Adipose tissue (tissue), 3 donors: ENCODE measurements at regions not wholly inside any gene's neighbourhood (a gene's known extent, or its start where the extent isn't known, plus 50 kb on each side); places are given as distances from the start of the nearest gene placed in this dataset.

Experiments used
- H3K27ac ChIP-seq: one replicate; pipeline ENCODE4 v1.5.1; 2013; ENCODE audit warnings: low read depth, low read length
- WGBS, 3 donors: extraction: QIAGEN DNeasy Blood & Tissue Kit; methylation state at CpG; one replicate each; pipeline ENCODE4 v1.1.7; 2013; 5-methylcytosine and 5-hydroxymethylcytosine counted together
- donor health status: healthy with polysubstance abuse.
- donor health status: Bipolar disorder and iron deficiency.
- donor health status: healthy.

- no peak overlapping the region for H3K27ac ChIP-seq
- 78 to 90% (median 85%) methylated on average over 1 of the region's 1 CpG for WGBS, 3 donors
Measured at GRCh38 chr4:31106419-31106818, 386.2 kb downstream of the PCDH7 start.

DNA sequence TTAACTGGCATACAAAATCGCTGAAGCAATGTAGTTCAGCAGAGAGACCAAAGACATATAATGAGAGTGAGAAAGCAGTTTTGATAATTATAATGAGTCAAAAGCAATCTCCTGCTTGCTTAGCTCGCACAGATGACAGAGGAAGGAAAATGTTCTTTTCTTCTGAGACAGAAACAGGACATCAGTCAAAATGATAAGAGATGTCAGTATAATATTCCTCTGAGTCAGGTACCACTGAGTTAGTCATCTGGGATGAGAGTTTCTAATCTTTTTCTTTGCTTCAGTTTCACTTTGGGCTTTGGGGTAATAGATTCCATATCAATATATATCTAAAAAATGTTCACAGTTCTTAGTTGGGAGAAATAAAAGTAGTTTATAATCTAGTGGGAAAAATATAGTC lies 387.2 kb downstream of the PCDH7 start:
- no peak overlapping the region for H3K27ac ChIP-seq
- 68 to 85% (median 73%) methylated on average over 2 of the region's 2 CpGs for whole genome bisulfite sequencing, 3 donors

- 90 to 100% (median 98%) methylated on average over 1 of the region's 1 CpG for WGBS, 3 donors
- no peak overlapping the region for H3K27ac ChIP-seq
Measured at GRCh38 chr4:31108762-31109161, 388.6 kb downstream of the PCDH7 start.

- no peak overlapping the region for H3K27ac ChIP-seq
Measured at GRCh38 chr4:31111790-31112189, 391.6 kb downstream of the PCDH7 start.

DNA sequence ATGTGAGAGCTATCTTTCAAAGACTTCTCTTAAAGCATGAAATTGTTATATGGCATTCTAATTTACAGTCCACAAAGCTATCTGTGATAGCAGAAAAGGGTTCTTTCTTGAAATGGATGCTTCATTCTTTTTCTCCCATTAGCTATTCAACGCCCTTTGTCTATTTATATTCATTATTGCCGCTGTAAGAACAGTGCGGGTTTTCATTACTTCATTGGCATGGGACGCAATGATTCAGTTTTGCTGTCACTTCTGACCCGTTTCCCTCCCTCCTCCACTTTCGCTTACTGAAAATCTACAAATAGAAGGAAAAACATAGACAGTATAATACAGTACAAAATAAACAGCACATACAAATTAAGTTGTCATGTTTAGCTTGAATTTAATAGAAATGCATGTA lies 394.6 kb downstream of the PCDH7 start:
- 86 to 89% (median 88%) methylated on average over 6 of the region's 6 CpGs for WGBS, 3 donors
- no peak overlapping the region for H3K27ac ChIP-seq

DNA sequence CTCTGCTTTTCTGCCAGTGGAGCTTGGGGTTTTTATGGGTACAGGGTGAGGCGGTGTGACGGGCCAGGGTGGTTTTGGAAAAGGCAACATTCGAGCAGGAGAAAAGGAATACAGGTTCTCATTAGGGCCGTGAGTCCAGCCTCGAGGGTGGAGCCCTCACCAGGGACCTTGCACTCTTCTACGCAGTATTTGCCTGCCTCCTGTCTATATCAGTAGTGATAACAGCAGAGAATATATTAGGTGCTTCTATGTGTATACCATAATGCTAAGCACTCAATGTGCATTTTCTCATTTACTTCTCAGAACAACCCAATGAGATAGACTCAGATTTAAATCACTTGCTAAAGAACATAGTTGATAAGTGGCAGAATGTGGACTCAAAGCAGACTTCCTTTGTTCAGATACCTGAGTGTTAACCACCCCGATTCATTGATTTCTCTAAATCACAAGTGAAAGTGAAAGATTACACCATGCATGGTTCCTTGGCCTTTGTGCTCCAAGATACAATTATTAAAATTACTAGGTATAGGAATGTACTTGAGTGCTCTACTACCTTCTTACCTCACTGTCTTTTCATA lies 403.9 kb downstream of the PCDH7 start:
- H3K27ac ChIP-seq: no peak overlapping the region
- 80 to 90% (median 89%) methylated on average over 7 of the region's 7 CpGs for WGBS, 3 donors

- WGBS, 3 donors: 81 to 89% (median 83%) methylated on average over 1 of the region's 1 CpG
Measured at GRCh38 chr4:31125061-31125460, 404.9 kb downstream of the PCDH7 start.

DNA sequence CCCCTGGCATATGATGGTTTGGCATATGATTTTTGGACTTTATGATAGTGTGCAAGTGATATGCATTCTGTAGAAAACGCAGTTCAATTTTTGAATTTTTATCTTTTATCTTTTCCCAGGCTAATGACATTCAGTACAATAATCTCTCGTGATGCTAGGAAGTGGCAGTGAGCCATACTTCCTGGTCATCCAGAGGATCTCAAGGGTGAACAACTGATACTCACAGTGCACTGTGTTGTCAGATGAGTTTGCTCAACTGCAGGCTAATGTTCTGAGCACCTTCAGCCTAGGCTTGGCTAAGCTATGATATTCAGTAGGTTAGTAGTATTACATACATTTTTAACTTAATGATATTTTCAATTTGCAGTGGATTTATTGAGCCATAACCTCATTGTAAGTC lies 405.3 kb downstream of the PCDH7 start:
- WGBS, 3 donors: 60 to 65% (median 65%) methylated on average over 2 of the region's 2 CpGs
- H3K27ac ChIP-seq: no peak overlapping the region

More at GRCh38 chr4:31125061-31125460, 404.9 kb downstream of the PCDH7 start:
- no peak overlapping the region for H3K27ac ChIP-seq

GRCh38 chr4:31126881-31127398 lies 406.8 kb downstream of the PCDH7 start:
- WGBS, 3 donors: 77 to 90% (median 86%) methylated on average over 5 of the region's 5 CpGs
- H3K27ac ChIP-seq: no peak overlapping the region

- no peak overlapping the region for H3K27ac ChIP-seq
- 55 to 80% (median 76%) methylated on average over 3 of the region's 3 CpGs for WGBS, 3 donors
Measured at GRCh38 chr4:31130930-31131329, 410.8 kb downstream of the PCDH7 start.

GRCh38 chr4:31134720-31135119 lies 414.6 kb downstream of the PCDH7 start:
- WGBS, 3 donors: 76 to 79% (median 78%) methylated on average over 1 of the region's 1 CpG
- no peak overlapping the region for H3K27ac ChIP-seq

DNA sequence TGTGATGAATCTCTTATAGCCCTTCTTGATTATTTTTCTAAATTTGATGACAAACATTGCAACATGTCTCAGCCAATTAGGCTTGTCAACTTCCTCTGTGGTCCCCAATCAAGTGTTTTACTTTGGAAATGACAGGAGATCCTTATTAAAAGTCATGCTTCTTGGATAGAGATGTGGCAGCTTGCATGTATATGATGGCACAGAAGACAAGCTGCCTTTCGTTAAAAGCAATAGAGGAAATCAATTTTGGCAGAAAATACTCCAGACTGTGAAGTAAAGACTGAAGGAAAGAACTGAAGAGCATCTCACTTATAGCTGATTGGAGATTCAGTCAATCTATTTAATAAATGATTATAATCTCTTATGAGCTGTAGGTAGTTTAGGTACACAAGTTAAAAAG lies 419.6 kb downstream of the PCDH7 start:
- WGBS, 3 donors: 65 to 71% (median 65%) methylated on average over 1 of the region's 1 CpG

GRCh38 chr4:31141095-31141831 lies 421.1 kb downstream of the PCDH7 start:
- 43 to 58% (median 53%) methylated on average over 4 of the region's 4 CpGs for WGBS, 3 donors

More for the DNA sequence above, 419.6 kb downstream of the PCDH7 start:
- H3K27ac ChIP-seq: no peak overlapping the region

GRCh38 chr4:31141832-31142142 lies 421.6 kb downstream of the PCDH7 start:
- no peak overlapping the region for H3K27ac ChIP-seq
- 87 to 88% (median 88%) methylated on average over 1 of the region's 1 CpG for WGBS, 3 donors

More at GRCh38 chr4:31141095-31141831, 421.1 kb downstream of the PCDH7 start:
- no peak overlapping the region for H3K27ac ChIP-seq

- H3K27ac ChIP-seq: no peak overlapping the region
- 23 to 92% (median 83%) methylated on average over 6 of the region's 6 CpGs for WGBS, 3 donors
Measured at GRCh38 chr4:31146366-31146765, 426.2 kb downstream of the PCDH7 start.

GRCh38 chr4:31148990-31149389 lies 428.8 kb downstream of the PCDH7 start:
- WGBS, 3 donors: 46 to 70% (median 65%) methylated on average over 1 of the region's 1 CpG

GRCh38 chr4:31156221-31156620 lies 436.1 kb downstream of the PCDH7 start:
- no peak overlapping the region for H3K27ac ChIP-seq
- 55 to 77% (median 62%) methylated on average over 1 of the region's 1 CpG for WGBS, 3 donors

More at GRCh38 chr4:31148990-31149389, 428.8 kb downstream of the PCDH7 start:
- no peak overlapping the region for H3K27ac ChIP-seq

GRCh38 chr4:31160146-31160545 lies 440.0 kb downstream of the PCDH7 start:
- 72 to 76% (median 72%) methylated on average over 3 of the region's 3 CpGs for WGBS, 3 donors
- H3K27ac ChIP-seq: no peak overlapping the region

- no peak overlapping the region for H3K27ac ChIP-seq
- 53 to 62% (median 54%) methylated on average over 5 of the region's 5 CpGs for WGBS, 3 donors
Measured at GRCh38 chr4:31169846-31170245, 449.7 kb downstream of the PCDH7 start.

DNA sequence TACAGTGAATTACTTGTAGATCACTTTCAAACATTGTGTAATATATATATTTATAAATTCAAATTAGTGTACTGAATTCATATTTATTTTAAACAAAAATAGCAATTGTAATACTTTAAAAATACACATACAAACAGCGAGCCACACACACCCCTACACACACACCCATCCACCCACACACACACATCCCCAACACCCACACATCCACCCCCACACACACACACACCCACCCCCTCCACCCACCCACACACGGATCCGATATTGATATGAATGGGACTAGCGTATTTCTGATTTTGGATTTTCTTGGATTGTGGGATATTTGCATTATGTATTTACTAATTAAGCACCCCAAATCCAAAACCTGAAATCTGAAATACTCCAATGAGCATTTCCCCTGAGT lies 451.2 kb downstream of the PCDH7 start:
- H3K27ac ChIP-seq: no peak overlapping the region
- WGBS, 3 donors: 84 to 91% (median 90%) methylated on average over 4 of the region's 4 CpGs
